Caco-2 (cell line): ENCODE measurements at regions not wholly inside any gene's neighbourhood (a gene's known extent, or its start where the extent isn't known, plus 50 kb on each side); places are given as distances from the start of the nearest gene placed in this dataset.

ENCODE experiments used
- BruUV-seq: library from RNA; stranded (reverse); fragments of 400-500 nt; replicated peaks from 2 replicates; lab custom pipeline; 2021; lab: Mats Ljungman, UMichigan
- CTCF ChIA-PET: fragments of 300-600 bp; sonication (Branson Sonifier 250); formaldehyde crosslinking; loops from one replicate; lab custom pipeline; 2022; ENCODE audit warnings: antibody characterized with exemption; lab: Charles Lee
- POLR2A ChIA-PET: fragments of 300-600 bp; sonication (Branson Sonifier 250); formaldehyde crosslinking; loops from one replicate; lab custom pipeline; 2022; ENCODE audit warnings: antibody characterized with exemption; lab: Charles Lee
- DNase-seq, 2 experiments: peaks; one replicate each; pipeline versions ENCODE4 v3.0.0 to v3.0.0-alpha.2; 2020 to 2022
- H3K27me3 ChIP-seq: replicated peaks from 2 replicates; pipeline ENCODE4 v1.6.0; 2011; ENCODE audit warnings: low read length; ENCODE audit not compliant: control insufficient read depth, insufficient read depth
- H3K36me3 ChIP-seq: 2 replicates; pipeline ENCODE4 v1.5.1; 2011; ENCODE audit warnings: low read length; ENCODE audit not compliant: control insufficient read depth, insufficient read depth
- H3K4me1 ChIP-seq: fragments of 250-450 bp; sonication (Bioruptor Pico); 2 replicates; pipeline ENCODE4 v1.5.1; 2020; ENCODE audit warnings: mild to moderate bottlenecking
- H3K4me3 ChIP-seq: 2 replicates; pipeline ENCODE4 v1.5.1; 2011; ENCODE audit warnings: low read depth, mild to moderate bottlenecking, control low read depth, low read length
- H3K9me3 ChIP-seq: fragments of 250-450 bp; sonication (Bioruptor Pico); 2 replicates; pipeline ENCODE4 v1.5.1; 2020; ENCODE audit warnings: mild to moderate bottlenecking, moderate library complexity
- H3K27ac Mint-ChIP-seq: one replicate; pipeline ENCODE4 v1.8.0; 2022; ENCODE audit warnings: mixed read lengths; ENCODE audit not compliant: unreplicated experiment
- H3K27me3 Mint-ChIP-seq: one replicate; pipeline ENCODE4 v1.8.0; 2022; ENCODE audit warnings: mixed read lengths; ENCODE audit not compliant: insufficient read depth, unreplicated experiment
- H3K36me3 Mint-ChIP-seq: one replicate; pipeline ENCODE4 v1.8.0; 2022; ENCODE audit warnings: mild to moderate bottlenecking, mixed read lengths; ENCODE audit not compliant: insufficient read depth, unreplicated experiment
- H3K4me1 Mint-ChIP-seq: one replicate; pipeline ENCODE4 v1.8.0; 2022; ENCODE audit warnings: low read depth, mixed read lengths; ENCODE audit not compliant: unreplicated experiment
- H3K4me3 Mint-ChIP-seq: one replicate; pipeline ENCODE4 v1.8.0; 2022; ENCODE audit warnings: mild to moderate bottlenecking, moderate library complexity, mixed read lengths; ENCODE audit not compliant: unreplicated experiment
- H3K9me3 Mint-ChIP-seq: one replicate; pipeline ENCODE4 v1.8.0; 2022; ENCODE audit warnings: mixed read lengths; ENCODE audit not compliant: unreplicated experiment
- intact Hi-C: fragments of 100-400 bp; cut with micrococcal nuclease; formaldehyde crosslinking; loops from one replicate; pipeline ENCODE4 v1.10.0; 2022; ENCODE audit not compliant: unreplicated experiment
- TF ChIP-seq, protein P1 (sequence below), 2 experiments: fragments of 200-600 bp in 1 of 2; IDR thresholded peaks; 1 replicate in 1 of 2; 2 replicates in 1 of 2; pipeline versions ENCODE4 v1.5.1 to v1.8.0; 2011 to 2022; ENCODE audit warnings: antibody characterized with exemption in 1 of 2, control low read depth in 1 of 2, inconsistent platforms in 1 of 2, low read depth in 1 of 2, low read length in 1 of 2, mild to moderate bottlenecking in 1 of 2, moderate library complexity in 1 of 2; ENCODE audit not compliant: insufficient read depth in 1 of 2, severe bottlenecking in 1 of 2, unreplicated experiment in 1 of 2

GRCh38 chr2:19839438-19839837 is 62.3 kb downstream of the TTC32 start:
- Mint-ChIP-seq H3K27me3 (peaks cover 32% of the 10 kb centered on the region), H3K9me3 (no peaks in the 10 kb centered on the region), H3K4me1 (no peaks in the 10 kb centered on the region), H3K36me3 (no peaks in the 10 kb centered on the region), H3K27ac (no peak overlapping the region), H3K4me3 (no peak overlapping the region)
- BruUV-seq = no TSS peak
- CTCF ChIA-PET = no interaction called here
- Histone ChIP-seq H3K36me3 (no peaks in the 10 kb centered on the region), H3K4me1 (no peaks in the 10 kb centered on the region), H3K9me3 (no peaks in the 10 kb centered on the region), H3K4me3 (no peak overlapping the region), H3K27me3 (no peaks in the 10 kb centered on the region)
- no peak for DNase-seq
- intact Hi-C loops = no loop called here
- TF ChIP-seq, protein P1, sequence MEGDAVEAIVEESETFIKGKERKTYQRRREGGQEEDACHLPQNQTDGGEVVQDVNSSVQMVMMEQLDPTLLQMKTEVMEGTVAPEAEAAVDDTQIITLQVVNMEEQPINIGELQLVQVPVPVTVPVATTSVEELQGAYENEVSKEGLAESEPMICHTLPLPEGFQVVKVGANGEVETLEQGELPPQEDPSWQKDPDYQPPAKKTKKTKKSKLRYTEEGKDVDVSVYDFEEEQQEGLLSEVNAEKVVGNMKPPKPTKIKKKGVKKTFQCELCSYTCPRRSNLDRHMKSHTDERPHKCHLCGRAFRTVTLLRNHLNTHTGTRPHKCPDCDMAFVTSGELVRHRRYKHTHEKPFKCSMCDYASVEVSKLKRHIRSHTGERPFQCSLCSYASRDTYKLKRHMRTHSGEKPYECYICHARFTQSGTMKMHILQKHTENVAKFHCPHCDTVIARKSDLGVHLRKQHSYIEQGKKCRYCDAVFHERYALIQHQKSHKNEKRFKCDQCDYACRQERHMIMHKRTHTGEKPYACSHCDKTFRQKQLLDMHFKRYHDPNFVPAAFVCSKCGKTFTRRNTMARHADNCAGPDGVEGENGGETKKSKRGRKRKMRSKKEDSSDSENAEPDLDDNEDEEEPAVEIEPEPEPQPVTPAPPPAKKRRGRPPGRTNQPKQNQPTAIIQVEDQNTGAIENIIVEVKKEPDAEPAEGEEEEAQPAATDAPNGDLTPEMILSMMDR (IDR thresholded peaks at IDR 0.05; ENCODE audit: insufficient read depth in 1 of 2, low read depth in 1 of 2, low read length in 1 of 2, severe bottlenecking in 1 of 2, unreplicated experiment in 1 of 2) = no peak
- POLR2A ChIA-PET = no interaction called here

GRCh38 chr2:19838616-19839015 is 63.2 kb downstream of the TTC32 start:
- no peak for DNase-seq
- ChIA-PET CTCF (no interaction called here), POLR2A (no interaction called here)
- no peak overlapping the region for H3K4me3 Mint-ChIP-seq
- Histone ChIP-seq H3K27me3 (no peaks in the 10 kb centered on the region), H3K4me3 (no peak overlapping the region), H3K9me3 (no peaks in the 10 kb centered on the region), H3K4me1 (no peaks in the 10 kb centered on the region), H3K36me3 (no peaks in the 10 kb centered on the region)
- no peaks in the 10 kb centered on the region for H3K4me1 Mint-ChIP-seq
- H3K27ac Mint-ChIP-seq = no peak overlapping the region
- BruUV-seq = no TSS peak
- TF ChIP-seq, protein P1 (IDR thresholded peaks at IDR 0.05; ENCODE audit: insufficient read depth in 1 of 2, low read depth in 1 of 2, low read length in 1 of 2, severe bottlenecking in 1 of 2, unreplicated experiment in 1 of 2) = no peak
- peaks cover 29% of the 10 kb centered on the region for H3K27me3 Mint-ChIP-seq
- H3K9me3 Mint-ChIP-seq = no peaks in the 10 kb centered on the region
- no peaks in the 10 kb centered on the region for H3K36me3 Mint-ChIP-seq
- intact Hi-C loops = no loop called here

- Mint-ChIP-seq H3K36me3 (no peaks in the 10 kb centered on the region), H3K27ac (no peak overlapping the region), H3K9me3 (no peaks in the 10 kb centered on the region), H3K4me3 (no peak overlapping the region), H3K4me1 (no peaks in the 10 kb centered on the region), H3K27me3 (peaks cover 29% of the 10 kb centered on the region)
- H3K4me1 ChIP-seq = no peaks in the 10 kb centered on the region
- CTCF ChIA-PET = no interaction called here
- intact Hi-C loops = no loop called here
- no peak overlapping the region for H3K4me3 ChIP-seq
- TF ChIP-seq, protein P1 (IDR thresholded peaks at IDR 0.05; ENCODE audit: insufficient read depth in 1 of 2, low read depth in 1 of 2, low read length in 1 of 2, severe bottlenecking in 1 of 2, unreplicated experiment in 1 of 2) = no peak
- H3K9me3 ChIP-seq = no peaks in the 10 kb centered on the region
- H3K36me3 ChIP-seq = no peaks in the 10 kb centered on the region
- DNase-seq = no peak
- no TSS peak for BruUV-seq
- H3K27me3 ChIP-seq = no peaks in the 10 kb centered on the region
- POLR2A ChIA-PET = no interaction called here
These were observed 64.5 kb downstream of the TTC32 start for GRCh38 chr2:19837235-19837766.
